ENCODE measurements at regions not wholly inside any gene's neighbourhood (a gene's known extent, or its start where the extent isn't known, plus 50 kb on each side); places are given as distances from the start of the nearest gene placed in this dataset.

DNA sequence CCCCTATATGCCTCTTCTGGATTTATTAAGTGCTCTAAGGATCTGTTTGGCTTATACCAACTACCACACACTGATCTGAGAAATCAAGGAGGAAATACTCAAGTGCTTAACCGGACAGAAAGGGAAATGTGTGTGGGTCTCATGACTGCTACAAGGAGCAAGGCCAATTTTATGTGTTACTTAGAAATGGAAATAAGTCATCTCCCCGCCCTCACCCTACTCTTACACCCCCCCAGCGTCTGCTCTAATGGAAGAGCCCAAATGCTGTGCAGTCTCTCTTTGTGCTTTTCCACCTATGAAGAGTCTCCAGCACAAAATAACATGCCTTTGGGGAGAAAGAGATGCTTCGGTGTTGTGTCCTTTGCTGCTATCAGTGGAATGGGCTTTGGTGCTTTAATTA, 428.8 kb upstream of the ARID1B start:
- TF ChIP-seq, protein P1, sequence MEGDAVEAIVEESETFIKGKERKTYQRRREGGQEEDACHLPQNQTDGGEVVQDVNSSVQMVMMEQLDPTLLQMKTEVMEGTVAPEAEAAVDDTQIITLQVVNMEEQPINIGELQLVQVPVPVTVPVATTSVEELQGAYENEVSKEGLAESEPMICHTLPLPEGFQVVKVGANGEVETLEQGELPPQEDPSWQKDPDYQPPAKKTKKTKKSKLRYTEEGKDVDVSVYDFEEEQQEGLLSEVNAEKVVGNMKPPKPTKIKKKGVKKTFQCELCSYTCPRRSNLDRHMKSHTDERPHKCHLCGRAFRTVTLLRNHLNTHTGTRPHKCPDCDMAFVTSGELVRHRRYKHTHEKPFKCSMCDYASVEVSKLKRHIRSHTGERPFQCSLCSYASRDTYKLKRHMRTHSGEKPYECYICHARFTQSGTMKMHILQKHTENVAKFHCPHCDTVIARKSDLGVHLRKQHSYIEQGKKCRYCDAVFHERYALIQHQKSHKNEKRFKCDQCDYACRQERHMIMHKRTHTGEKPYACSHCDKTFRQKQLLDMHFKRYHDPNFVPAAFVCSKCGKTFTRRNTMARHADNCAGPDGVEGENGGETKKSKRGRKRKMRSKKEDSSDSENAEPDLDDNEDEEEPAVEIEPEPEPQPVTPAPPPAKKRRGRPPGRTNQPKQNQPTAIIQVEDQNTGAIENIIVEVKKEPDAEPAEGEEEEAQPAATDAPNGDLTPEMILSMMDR (IDR thresholded peaks at IDR 0.05), result no peak
- TF ChIP-seq EP300 (IDR thresholded peaks at IDR 0.05) (no peak), POLR2A (IDR thresholded peaks at IDR 0.05) (no peak)

Data from sigmoid colon (tissue), 4 donors.